Mesendoderm (in vitro differentiated cells): ENCODE measurements at regions not wholly inside any gene's neighbourhood (a gene's known extent, or its start where the extent isn't known, plus 50 kb on each side); places are given as distances from the start of the nearest gene placed in this dataset.

ENCODE experiments used
- DNase-seq: peaks from one replicate; pipeline ENCODE4 v3.0.0; 2013
- H2AK5ac ChIP-seq: 2 replicates; pipeline ENCODE4 v1.6.1; 2013; ENCODE audit warnings: low read length, inconsistent platforms
- H2BK120ac ChIP-seq: 2 replicates; pipeline ENCODE4 v1.6.1; 2013; ENCODE audit warnings: low read depth, mild to moderate bottlenecking, low read length, moderate library complexity, mixed read lengths
- H2BK15ac ChIP-seq: replicated peaks from 2 replicates; pipeline ENCODE4 v1.6.1; 2013; ENCODE audit warnings: low read depth, mild to moderate bottlenecking, moderate library complexity
- H2BK5ac ChIP-seq: 2 replicates; pipeline ENCODE4 v1.6.1; 2013; ENCODE audit warnings: low read length, inconsistent platforms
- H3K18ac ChIP-seq: 2 replicates; pipeline ENCODE4 v1.6.1; 2013; ENCODE audit warnings: mild to moderate bottlenecking, low read length, mixed read lengths
- H3K23ac ChIP-seq: one replicate; pipeline ENCODE4 v1.6.1; 2013; ENCODE audit warnings: low read length
- H3K27ac ChIP-seq: 2 replicates; pipeline ENCODE4 v1.5.1; 2013; ENCODE audit warnings: low read depth, mild to moderate bottlenecking, inconsistent platforms, low read length, moderate library complexity
- H3K27me3 ChIP-seq: 2 replicates; pipeline ENCODE4 v1.6.1; 2013; ENCODE audit warnings: low read length, control low read depth, mild to moderate bottlenecking, inconsistent platforms; ENCODE audit not compliant: insufficient read depth, poor library complexity
- H3K36me3 ChIP-seq: 2 replicates; pipeline ENCODE4 v1.6.1; 2013; ENCODE audit warnings: low read length, inconsistent platforms; ENCODE audit not compliant: control insufficient read depth, insufficient read depth
- H3K4ac ChIP-seq: one replicate; pipeline ENCODE4 v1.6.1; 2013; ENCODE audit warnings: low read depth, mild to moderate bottlenecking, low read length, moderate library complexity
- H3K4me1 ChIP-seq: 2 replicates; pipeline ENCODE4 v1.6.1; 2013; ENCODE audit warnings: low read depth, low read length, inconsistent platforms; ENCODE audit not compliant: control insufficient read depth
- H3K4me2 ChIP-seq: 2 replicates; pipeline ENCODE4 v1.6.1; 2013; ENCODE audit warnings: low read length
- H3K4me3 ChIP-seq: 2 replicates; pipeline ENCODE4 v1.5.1; 2013; ENCODE audit warnings: mild to moderate bottlenecking, low read length
- H3K56ac ChIP-seq: one replicate; pipeline ENCODE4 v1.6.1; 2013; ENCODE audit warnings: low read length
- H3K79me1 ChIP-seq: 2 replicates; pipeline ENCODE4 v1.6.1; 2013; ENCODE audit warnings: low read length, inconsistent platforms
- H3K79me2 ChIP-seq: 2 replicates; pipeline ENCODE4 v1.6.1; 2013; ENCODE audit warnings: mild to moderate bottlenecking, low read length; ENCODE audit not compliant: control insufficient read depth, insufficient read depth
- H3K9ac ChIP-seq: 2 replicates; pipeline ENCODE4 v1.6.1; 2013; ENCODE audit warnings: low read length, inconsistent platforms
- H4K5ac ChIP-seq: one replicate; pipeline ENCODE4 v1.6.1; 2013; ENCODE audit warnings: low read length
- H4K8ac ChIP-seq: one replicate; pipeline ENCODE4 v1.6.1; 2013; ENCODE audit warnings: low read depth, mild to moderate bottlenecking, control low read depth, low read length, moderate library complexity
- WGBS: extraction: QIAGEN DNeasy Blood & Tissue Kit; methylation state at CpG from one replicate; pipeline ENCODE4 v1.1.7; 2013; ENCODE audit warnings: low lambda C conversion rate, missing lambda C conversion rate; ENCODE audit not compliant: insufficient coverage; ENCODE audit errors: extremely low coverage; 5-methylcytosine and 5-hydroxymethylcytosine counted together

DNA sequence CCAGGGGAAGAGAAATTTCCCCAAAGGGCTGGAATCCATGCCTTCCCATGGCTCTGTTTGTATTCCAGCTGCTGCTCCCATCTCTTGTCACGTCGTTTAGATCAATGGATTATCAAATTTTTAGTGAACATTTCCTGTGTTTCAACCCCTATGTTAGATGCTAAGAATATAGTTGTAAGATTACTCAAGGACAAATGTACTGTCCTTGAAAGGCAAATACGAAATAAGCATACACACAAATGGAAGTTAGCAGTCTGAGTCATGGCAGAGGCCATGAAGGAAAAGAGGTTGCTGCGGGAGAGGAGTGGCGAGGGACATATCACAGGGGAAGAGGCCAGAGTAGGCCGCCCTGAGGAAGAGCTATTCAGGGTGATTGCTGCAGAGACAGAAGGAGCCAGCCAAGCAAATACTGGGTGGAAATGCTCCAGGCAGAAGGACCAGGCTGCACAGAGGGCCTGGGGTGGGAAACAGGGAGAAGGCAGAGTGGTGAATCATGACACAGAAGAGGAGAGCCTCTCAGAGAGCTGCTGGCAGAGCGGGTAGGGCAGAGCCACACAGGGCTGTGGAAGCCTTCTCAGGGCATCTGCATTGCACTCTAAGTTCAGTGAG is 219.2 kb upstream of the LRFN2 start:
- H4K8ac ChIP-seq = no peak overlapping the region
- H4K5ac ChIP-seq = no peak overlapping the region
- H2BK120ac ChIP-seq = no peak overlapping the region
- no peak overlapping the region for H3K56ac ChIP-seq
- H3K9ac ChIP-seq = no peak overlapping the region
- H3K4ac ChIP-seq = no peak overlapping the region
- H3K79me1 ChIP-seq = no peaks in the 10 kb centered on the region
- H3K27me3 ChIP-seq = no peaks in the 10 kb centered on the region
- H3K27ac ChIP-seq = no peak overlapping the region
- no peak overlapping the region for H2AK5ac ChIP-seq
- H3K4me2 ChIP-seq = no peak overlapping the region
- H3K4me1 ChIP-seq = no peaks in the 10 kb centered on the region
- no peaks in the 10 kb centered on the region for H3K79me2 ChIP-seq
- H2BK5ac ChIP-seq = no peak overlapping the region
- WGBS = no CpG with 5 or more reads among the region's 7 CpGs
- no peak overlapping the region for H3K23ac ChIP-seq
- H3K18ac ChIP-seq = no peak overlapping the region
- H3K36me3 ChIP-seq = no peaks in the 10 kb centered on the region
- no peak for DNase-seq
- H2BK15ac ChIP-seq = no peak overlapping the region
- H3K4me3 ChIP-seq = no peak overlapping the region

DNA sequence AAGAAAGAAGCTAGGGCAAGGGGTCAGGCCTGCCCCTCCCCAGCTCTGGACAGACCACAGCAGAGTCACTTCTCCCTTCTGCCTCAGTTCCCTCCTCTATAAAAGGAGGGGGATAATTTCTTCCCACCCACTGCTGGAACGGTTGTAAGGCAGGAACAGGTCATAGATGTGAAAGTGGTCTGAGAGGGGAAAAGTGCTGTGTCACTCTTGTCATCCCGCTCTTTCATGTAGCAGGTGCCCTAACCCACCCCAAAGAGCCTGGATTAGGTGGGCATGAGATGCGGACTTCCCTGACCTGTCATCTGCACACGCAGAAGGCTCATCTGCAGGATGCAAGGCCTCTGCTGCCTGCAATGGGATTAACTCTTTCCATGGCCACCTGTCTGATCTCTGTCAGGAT is 218.2 kb upstream of the LRFN2 start:
- Histone ChIP-seq H2AK5ac (no peak overlapping the region), H3K79me2 (no peaks in the 10 kb centered on the region), H3K36me3 (no peaks in the 10 kb centered on the region), H3K4me3 (no peak overlapping the region), H3K4me1 (no peaks in the 10 kb centered on the region), H3K18ac (no peak overlapping the region), H2BK120ac (no peak overlapping the region), H3K9ac (no peak overlapping the region), H3K27me3 (no peaks in the 10 kb centered on the region), H3K4ac (no peak overlapping the region), H2BK15ac (no peak overlapping the region), H3K79me1 (no peaks in the 10 kb centered on the region), H4K8ac (no peak overlapping the region), H3K56ac (no peak overlapping the region), H3K23ac (no peak overlapping the region), H2BK5ac (no peak overlapping the region), H3K4me2 (no peak overlapping the region), H4K5ac (no peak overlapping the region), H3K27ac (no peak overlapping the region)
- no peak for DNase-seq
- no CpG with 5 or more reads among the region's 4 CpGs for WGBS

DNA sequence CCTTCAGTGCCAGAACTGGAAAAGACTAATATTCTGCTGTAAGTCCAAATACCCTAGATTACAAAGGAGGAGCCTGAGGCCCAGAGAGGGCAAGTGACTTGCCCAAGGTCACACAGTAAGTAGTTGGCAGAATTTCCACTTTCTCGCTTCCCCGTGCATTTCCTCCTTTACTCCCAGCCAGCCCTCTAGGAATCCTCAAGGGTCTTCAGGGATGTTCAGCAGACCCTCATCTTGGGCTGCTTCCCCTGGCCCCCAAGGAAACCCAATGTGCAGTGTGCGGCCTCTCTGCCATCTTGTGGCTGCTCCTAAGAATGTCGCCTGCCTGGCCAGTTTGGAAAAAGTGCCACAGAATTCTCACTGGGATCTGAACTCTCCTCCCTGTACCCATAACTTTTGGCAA is 217.7 kb upstream of the LRFN2 start:
- no peak overlapping the region for H3K18ac ChIP-seq
- no peaks in the 10 kb centered on the region for H3K79me2 ChIP-seq
- no peak overlapping the region for H2BK15ac ChIP-seq
- no peak overlapping the region for H2AK5ac ChIP-seq
- no peaks in the 10 kb centered on the region for H3K36me3 ChIP-seq
- no peak overlapping the region for H3K4me2 ChIP-seq
- no peak overlapping the region for H4K8ac ChIP-seq
- no peak for DNase-seq
- no peak overlapping the region for H3K4ac ChIP-seq
- H3K23ac ChIP-seq = no peak overlapping the region
- H4K5ac ChIP-seq = no peak overlapping the region
- H3K79me1 ChIP-seq = no peaks in the 10 kb centered on the region
- WGBS = no CpG with 5 or more reads among the region's 4 CpGs
- H2BK120ac ChIP-seq = no peak overlapping the region
- no peak overlapping the region for H3K4me3 ChIP-seq
- no peaks in the 10 kb centered on the region for H3K27me3 ChIP-seq
- no peak overlapping the region for H3K56ac ChIP-seq
- no peak overlapping the region for H3K27ac ChIP-seq
- no peak overlapping the region for H3K9ac ChIP-seq
- H2BK5ac ChIP-seq = no peak overlapping the region
- no peaks in the 10 kb centered on the region for H3K4me1 ChIP-seq

DNA sequence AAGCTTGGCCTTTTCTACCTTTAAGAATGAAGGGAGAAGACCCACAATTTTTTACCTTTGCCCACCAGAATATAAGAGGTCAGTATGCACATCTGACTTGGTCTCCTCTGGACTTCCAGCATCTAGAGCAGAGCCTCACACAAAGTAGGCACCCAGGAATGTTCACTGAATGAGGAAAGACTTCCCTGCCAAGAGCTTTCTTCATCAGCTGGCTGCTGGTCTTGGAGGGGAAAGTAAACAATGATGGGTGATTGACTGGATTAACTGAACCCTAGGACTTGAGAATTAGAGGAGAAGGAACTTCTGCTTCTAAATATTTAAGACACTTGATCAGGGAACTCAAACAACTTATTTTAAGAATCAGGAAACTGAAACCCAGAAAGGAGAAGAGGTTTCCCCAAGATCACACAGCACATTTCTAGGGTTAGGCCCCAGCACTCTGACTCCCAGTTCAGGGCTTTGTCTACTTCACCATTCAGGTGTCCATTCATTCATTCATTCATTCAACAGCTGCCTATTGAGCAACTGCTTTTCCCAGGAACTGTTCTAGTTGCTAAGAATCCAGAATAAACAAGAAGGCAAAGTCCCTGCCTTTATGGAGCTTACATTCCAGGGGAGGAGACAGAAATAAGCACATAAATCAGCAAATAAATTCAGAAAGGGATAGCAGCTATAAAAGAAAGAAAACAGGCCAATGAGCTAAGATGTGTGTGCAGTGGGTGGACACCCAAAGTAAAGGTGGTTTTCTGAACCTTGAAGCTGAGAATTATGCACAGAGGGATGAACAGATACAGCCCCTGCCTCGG is 216.9 kb upstream of the LRFN2 start:
- Histone ChIP-seq H4K8ac (no peak overlapping the region), H3K36me3 (no peaks in the 10 kb centered on the region), H3K27me3 (no peaks in the 10 kb centered on the region), H3K79me1 (no peaks in the 10 kb centered on the region), H3K27ac (no peak overlapping the region), H2BK5ac (no peak overlapping the region), H3K4me1 (no peaks in the 10 kb centered on the region), H2BK15ac (no peak overlapping the region), H3K4ac (no peak overlapping the region), H2BK120ac (no peak overlapping the region), H3K9ac (no peak overlapping the region), H3K23ac (no peak overlapping the region), H3K18ac (no peak overlapping the region), H3K56ac (no peak overlapping the region), H3K79me2 (no peaks in the 10 kb centered on the region), H3K4me3 (no peak overlapping the region), H3K4me2 (no peak overlapping the region), H2AK5ac (no peak overlapping the region), H4K5ac (no peak overlapping the region)
- no CpG with 5 or more reads among the region's 1 CpG for WGBS
- no peak for DNase-seq

DNA sequence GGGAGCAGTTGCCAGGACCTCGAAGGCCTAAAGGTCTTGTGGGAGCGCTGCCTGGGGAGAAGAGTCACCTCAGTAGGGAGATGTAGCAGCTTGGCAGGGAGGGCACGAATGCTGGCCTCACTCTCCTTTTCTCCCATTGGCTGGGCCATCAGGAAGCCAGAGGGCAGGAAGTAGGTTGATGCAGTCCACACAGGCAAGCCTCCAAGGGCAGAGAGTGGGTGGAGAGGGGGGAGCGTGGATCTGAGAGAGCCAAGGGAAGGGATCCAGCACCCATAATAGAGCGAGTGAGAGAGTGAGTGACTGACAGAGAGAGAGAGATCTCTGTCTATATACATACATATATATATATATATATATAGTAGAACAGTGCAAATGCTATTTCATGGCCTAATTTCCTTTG is 215.3 kb upstream of the LRFN2 start:
- no peak overlapping the region for H3K4me3 ChIP-seq
- H3K23ac ChIP-seq = no peak overlapping the region
- no peak overlapping the region for H4K8ac ChIP-seq
- DNase-seq = no peak
- H3K79me1 ChIP-seq = no peaks in the 10 kb centered on the region
- no peak overlapping the region for H3K56ac ChIP-seq
- no peak overlapping the region for H3K9ac ChIP-seq
- H3K18ac ChIP-seq = no peak overlapping the region
- H4K5ac ChIP-seq = no peak overlapping the region
- H3K4me2 ChIP-seq = no peak overlapping the region
- no CpG with 5 or more reads among the region's 5 CpGs for WGBS
- no peak overlapping the region for H2BK120ac ChIP-seq
- H2BK5ac ChIP-seq = no peak overlapping the region
- no peak overlapping the region for H3K27ac ChIP-seq
- H3K27me3 ChIP-seq = no peaks in the 10 kb centered on the region
- no peak overlapping the region for H2AK5ac ChIP-seq
- H3K4me1 ChIP-seq = peaks cover 2% of the 10 kb centered on the region
- no peak overlapping the region for H2BK15ac ChIP-seq
- H3K79me2 ChIP-seq = no peaks in the 10 kb centered on the region
- H3K36me3 ChIP-seq = no peaks in the 10 kb centered on the region
- no peak overlapping the region for H3K4ac ChIP-seq
